Liver (tissue), 3 donors: ENCODE measurements at regions not wholly inside any gene's neighbourhood (a gene's known extent, or its start where the extent isn't known, plus 50 kb on each side); places are given as distances from the start of the nearest gene placed in this dataset.

Source experiments
- ATF3 ChIP-seq: IDR thresholded peaks from 2 replicates; pipeline ENCODE4 v1.6.1; 2016; ENCODE audit warnings: antibody characterized with exemption
- CTCF ChIP-seq: fragments of 150-350 bp; IDR thresholded peaks from 2 replicates; pipeline ENCODE4 v1.5.1; 2017; ENCODE audit warnings: improper control_type of control experiment, low read depth, low read length; ENCODE audit not compliant: missing input control
- GABPA ChIP-seq, 2 donors: IDR thresholded peaks in 1 of 2; conservative IDR thresholded peaks in 1 of 2; 2 replicates each; pipeline ENCODE4 v1.6.1; 2016; ENCODE audit warnings: antibody characterized with exemption in 2 of 2, mild to moderate bottlenecking in 1 of 2, moderate library complexity in 1 of 2
- MAX ChIP-seq: IDR thresholded peaks from 2 replicates; pipeline ENCODE4 v1.6.1; 2016; ENCODE audit warnings: antibody characterized with exemption
- RAD21 ChIP-seq, 2 donors: IDR thresholded peaks; 2 replicates each; pipeline ENCODE4 v1.6.1; 2016; ENCODE audit warnings: antibody characterized with exemption in 2 of 2, mild to moderate bottlenecking in 2 of 2
- REST ChIP-seq: IDR thresholded peaks from 2 replicates; pipeline ENCODE4 v1.6.1; 2016; ENCODE audit warnings: antibody characterized with exemption, mild to moderate bottlenecking
- RXRA ChIP-seq, 2 donors: IDR thresholded peaks; 2 replicates each; pipeline ENCODE4 v1.6.1; 2017 to 2018; ENCODE audit warnings: antibody characterized with exemption in 2 of 2, mild to moderate bottlenecking in 1 of 2
- SP1 ChIP-seq: IDR thresholded peaks from 2 replicates; pipeline ENCODE4 v1.6.1; 2018; ENCODE audit warnings: antibody characterized with exemption, mild to moderate bottlenecking
- TAF1 ChIP-seq: conservative IDR thresholded peaks from 2 replicates; pipeline ENCODE4 v1.6.1; 2016; ENCODE audit warnings: antibody characterized with exemption, mild to moderate bottlenecking
- YY1 ChIP-seq: IDR thresholded peaks from 2 replicates; pipeline ENCODE4 v1.6.1; 2016; ENCODE audit warnings: antibody characterized with exemption, mild to moderate bottlenecking
- donor health status: healthy.
- donor health status: healthy.

- no peak for TF ChIP-seq CTCF
- no peak for TF ChIP-seq GABPA (IDR thresholded peaks at IDR 0.05 in 1 of 2, conservative IDR thresholded peaks at IDR 0.05 in 1 of 2)
- no peak for TF ChIP-seq SP1
- TF ChIP-seq REST, result no peak
- no peak for TF ChIP-seq MAX
- TF ChIP-seq ATF3, result no peak
- TF ChIP-seq YY1, result no peak
- no peak for TF ChIP-seq TAF1
- TF ChIP-seq RXRA (IDR thresholded peaks at IDR 0.05), result no peak
- TF ChIP-seq RAD21 (IDR thresholded peaks at IDR 0.05), result no peak
These were observed 204.4 kb downstream of the SAMD5 start for GRCh38 chr6:147712841-147713240.
